ENCODE measurements at regions not wholly inside any gene's neighbourhood (a gene's known extent, or its start where the extent isn't known, plus 50 kb on each side); places are given as distances from the start of the nearest gene placed in this dataset.

- H3K4me1 Mint-ChIP-seq: peaks cover 65% of the 10 kb centered on the region
- H3K27ac Mint-ChIP-seq: peak overlapping the region; percentile 8 to 45 (median 29)
- TF ChIP-seq CTCF (IDR thresholded peaks at IDR 0.05; ENCODE audit: unreplicated experiment in 3 of 3): peak in 1 of 3 experiments; percentile 30
- H3K4me3 Mint-ChIP-seq: no peak overlapping the region
- no peaks in the 10 kb centered on the region for H3K9me3 Mint-ChIP-seq
- peaks cover 9% of the 10 kb centered on the region for H3K27me3 Mint-ChIP-seq (ENCODE audit: low read depth)
- H3K36me3 Mint-ChIP-seq (ENCODE audit: low read depth): no peaks in the 10 kb centered on the region
Measured at GRCh38 chr11:13114566-13115379, 105.7 kb downstream of the RASSF10 start.

- no peaks in the 10 kb centered on the region for H3K36me3 Mint-ChIP-seq (ENCODE audit: low read depth)
- no peak overlapping the region for H3K4me3 Mint-ChIP-seq
- TF ChIP-seq CTCF (IDR thresholded peaks at IDR 0.05; ENCODE audit: unreplicated experiment in 3 of 3): no peak
- H3K4me1 Mint-ChIP-seq: peaks cover 71% of the 10 kb centered on the region
- H3K27me3 Mint-ChIP-seq (ENCODE audit: low read depth): peaks cover 9% of the 10 kb centered on the region
- no peaks in the 10 kb centered on the region for H3K9me3 Mint-ChIP-seq
- H3K27ac Mint-ChIP-seq: peak overlapping the region; percentile 8 to 45 (median 29)
Measured at GRCh38 chr11:13115380-13115675, 106.2 kb downstream of the RASSF10 start.

GRCh38 chr11:13116491-13116890 is 107.4 kb downstream of the RASSF10 start:
- H3K4me1 Mint-ChIP-seq: peaks cover 75% of the 10 kb centered on the region
- no peak overlapping the region for H3K4me3 Mint-ChIP-seq
- no peaks in the 10 kb centered on the region for H3K9me3 Mint-ChIP-seq
- peak overlapping the region in 1 of 3 experiments; percentile 45 for H3K27ac Mint-ChIP-seq
- peaks cover 9% of the 10 kb centered on the region for H3K27me3 Mint-ChIP-seq (ENCODE audit: low read depth)
- no peak for TF ChIP-seq CTCF (IDR thresholded peaks at IDR 0.05; ENCODE audit: unreplicated experiment in 3 of 3)
- no peaks in the 10 kb centered on the region for H3K36me3 Mint-ChIP-seq (ENCODE audit: low read depth)

GRCh38 chr11:13117344-13117743 is 108.2 kb downstream of the RASSF10 start:
- Mint-ChIP-seq H3K36me3 (ENCODE audit: low read depth) (peaks cover 2% of the 10 kb centered on the region), H3K4me3 (no peak overlapping the region), H3K4me1 (peaks cover 67% of the 10 kb centered on the region), H3K9me3 (peaks cover 2% of the 10 kb centered on the region), H3K27me3 (ENCODE audit: low read depth) (peaks cover 9% of the 10 kb centered on the region), H3K27ac (peak overlapping the region in 1 of 3 experiments; percentile 39)
- no peak for TF ChIP-seq CTCF (IDR thresholded peaks at IDR 0.05; ENCODE audit: unreplicated experiment in 3 of 3)

GRCh38 chr11:13118194-13118593 is 109.1 kb downstream of the RASSF10 start:
- H3K4me1 Mint-ChIP-seq: peaks cover 64% of the 10 kb centered on the region
- peak overlapping the region in 1 of 3 experiments; percentile 19 for H3K27ac Mint-ChIP-seq
- H3K9me3 Mint-ChIP-seq: peaks cover 4% of the 10 kb centered on the region
- peaks cover 9% of the 10 kb centered on the region for H3K27me3 Mint-ChIP-seq (ENCODE audit: low read depth)
- no peak overlapping the region for H3K4me3 Mint-ChIP-seq
- peaks cover 8% of the 10 kb centered on the region for H3K36me3 Mint-ChIP-seq (ENCODE audit: low read depth)
- TF ChIP-seq CTCF (IDR thresholded peaks at IDR 0.05; ENCODE audit: unreplicated experiment in 3 of 3): no peak

GRCh38 chr11:13118650-13119049 is 109.5 kb downstream of the RASSF10 start:
- H3K27me3 Mint-ChIP-seq (ENCODE audit: low read depth): peaks cover 9% of the 10 kb centered on the region
- peak overlapping the region in 1 of 3 experiments; percentile 19 for H3K27ac Mint-ChIP-seq
- peaks cover 10% of the 10 kb centered on the region for H3K36me3 Mint-ChIP-seq (ENCODE audit: low read depth)
- TF ChIP-seq CTCF (IDR thresholded peaks at IDR 0.05; ENCODE audit: unreplicated experiment in 3 of 3): no peak
- H3K4me1 Mint-ChIP-seq: peaks cover 64% of the 10 kb centered on the region
- H3K9me3 Mint-ChIP-seq: peaks cover 6% of the 10 kb centered on the region
- H3K4me3 Mint-ChIP-seq: no peak overlapping the region

Data from nephron (organoid).